ENCODE measurements at regions not wholly inside any gene's neighbourhood (a gene's known extent, or its start where the extent isn't known, plus 50 kb on each side); places are given as distances from the start of the nearest gene placed in this dataset.

GRCh38 chr14:75368333-75368732 lies 59.5 kb upstream of the JDP2 start:
- no TSS peak for BruUV-seq (replicated peaks)
- POLR2A ChIA-PET = no interaction called here

GRCh38 chr14:75369506-75369905 lies 58.3 kb upstream of the JDP2 start:
- Histone ChIP-seq H3K4me3 (replicated peaks in 1 of 2; ENCODE audit: low read depth in 1 of 2, low read length in 2 of 2) (no peak overlapping the region), H2AFZ (ENCODE audit: low read depth, low read length, poor library complexity, severe bottlenecking) (no peak overlapping the region), H3K9ac (ENCODE audit: low read length) (no peak overlapping the region), H4K20me1 (ENCODE audit: insufficient read depth) (no peaks in the 10 kb centered on the region), H3K27ac (ENCODE audit: low read depth, low read length) (no peak overlapping the region), H3K4me2 (ENCODE audit: low read length) (no peak overlapping the region), H3K4me1 (ENCODE audit: control insufficient read depth in 1 of 2, insufficient read depth in 2 of 2, low read length in 2 of 2) (no peaks in the 10 kb centered on the region), H3K9me3 (ENCODE audit: control insufficient read depth in 1 of 2, insufficient read depth in 1 of 2, low read depth in 1 of 2, low read length in 2 of 2) (no peaks in the 10 kb centered on the region), H3K79me2 (ENCODE audit: insufficient read depth, low read length) (no peaks in the 10 kb centered on the region), H3K36me3 (ENCODE audit: control insufficient read depth in 1 of 2, insufficient read depth in 2 of 2, low read length in 2 of 2) (no peaks in the 10 kb centered on the region), H3K9me2 (ENCODE audit: insufficient read depth) (no peaks in the 10 kb centered on the region), H3K27me3 (ENCODE audit: insufficient read depth, low read length) (peaks cover 23% of the 10 kb centered on the region)
- ChIA-PET POLR2A (no interaction called here), RAD21 (ENCODE audit: low non-redundant PET in 1 of 2, low total read pairs in 2 of 2, uncharacterized antibody in 2 of 2, unreplicated experiment in 2 of 2) (no interaction called here), CTCF (no interaction called here)
- ATAC-seq (no peak), DNase-seq (ENCODE audit: low read depth, low spot score) (no peak)
- BruUV-seq (replicated peaks) = no TSS peak
- intact Hi-C loops (cut with micrococcal nuclease) = no loop called here
- TF ChIP-seq REST (IDR thresholded peaks at IDR 0.05; ENCODE audit: low read depth) (no peak), ZFX (IDR thresholded peaks at IDR 0.05) (no peak), EZH2 (IDR thresholded peaks at IDR 0.05) (no peak), FOSL1 (IDR thresholded peaks at IDR 0.05; ENCODE audit: low read depth) (no peak), CTCF (IDR thresholded peaks at IDR 0.05 in 2 of 3, conservative IDR thresholded peaks at IDR 0.05 in 1 of 3; ENCODE audit: borderline replicate concordance in 1 of 3, insufficient read depth in 1 of 3, low read depth in 2 of 3, low read length in 2 of 3) (no peak), CBX3 (IDR thresholded peaks at IDR 0.05; ENCODE audit: low read depth) (no peak), RAD21 (IDR thresholded peaks at IDR 0.05; ENCODE audit: low read depth) (no peak), POLR2AphosphoS5 (IDR thresholded peaks at IDR 0.05; ENCODE audit: low read depth, low read length) (no peak), ZNF274 (IDR thresholded peaks at IDR 0.05; ENCODE audit: low read depth, low read length) (no peak), TCF7L2 (IDR thresholded peaks at IDR 0.05; ENCODE audit: borderline replicate concordance, extremely low read depth, insufficient read depth, insufficient read length) (no peak), CEBPB (IDR thresholded peaks at IDR 0.05; ENCODE audit: low read depth) (no peak), MAX (IDR thresholded peaks at IDR 0.05) (no peak), ZBTB33 (IDR thresholded peaks at IDR 0.05; ENCODE audit: extremely low read depth, insufficient replicate concordance, low read length) (no peak)

More at GRCh38 chr14:75368333-75368732, 59.5 kb upstream of the JDP2 start:
- Histone ChIP-seq H4K20me1 (ENCODE audit: insufficient read depth) (no peaks in the 10 kb centered on the region), H3K27me3 (ENCODE audit: insufficient read depth, low read length) (peaks cover 29% of the 10 kb centered on the region), H3K27ac (ENCODE audit: low read depth, low read length) (no peak overlapping the region), H3K4me3 (replicated peaks in 1 of 2; ENCODE audit: low read depth in 1 of 2, low read length in 2 of 2) (no peak overlapping the region), H3K9me2 (ENCODE audit: insufficient read depth) (no peaks in the 10 kb centered on the region), H2AFZ (ENCODE audit: low read depth, low read length, poor library complexity, severe bottlenecking) (no peak overlapping the region), H3K79me2 (ENCODE audit: insufficient read depth, low read length) (no peaks in the 10 kb centered on the region), H3K4me1 (ENCODE audit: control insufficient read depth in 1 of 2, insufficient read depth in 2 of 2, low read length in 2 of 2) (no peaks in the 10 kb centered on the region), H3K36me3 (ENCODE audit: control insufficient read depth in 1 of 2, insufficient read depth in 2 of 2, low read length in 2 of 2) (no peaks in the 10 kb centered on the region), H3K9me3 (ENCODE audit: control insufficient read depth in 1 of 2, insufficient read depth in 1 of 2, low read depth in 1 of 2, low read length in 2 of 2) (no peaks in the 10 kb centered on the region), H3K9ac (ENCODE audit: low read length) (no peak overlapping the region), H3K4me2 (ENCODE audit: low read length) (no peak overlapping the region)
- RAD21 ChIA-PET (ENCODE audit: low non-redundant PET in 1 of 2, low total read pairs in 2 of 2, uncharacterized antibody in 2 of 2, unreplicated experiment in 2 of 2) = no interaction called here
- intact Hi-C loops (cut with micrococcal nuclease) = no loop called here
- no peak for ATAC-seq
- DNase-seq (ENCODE audit: low read depth, low spot score) = no peak
- CTCF ChIA-PET = no interaction called here
- TF ChIP-seq FOSL1 (IDR thresholded peaks at IDR 0.05; ENCODE audit: low read depth) (no peak), CEBPB (IDR thresholded peaks at IDR 0.05; ENCODE audit: low read depth) (no peak)

Data from HCT116 (cell line).